ENCODE measurements at regions not wholly inside any gene's neighbourhood (a gene's known extent, or its start where the extent isn't known, plus 50 kb on each side); places are given as distances from the start of the nearest gene placed in this dataset.

GRCh38 chr18:51514128-51514527 is 316.6 kb upstream of the MEX3C start:
- WGBS (ENCODE audit: extremely low coverage, insufficient read length, low lambda C conversion rate), result no CpG with 5 or more reads among the region's 2 CpGs
- no peak overlapping the region for H2BK12ac ChIP-seq (ENCODE audit: insufficient read length, low read depth, low read length)
- H4K8ac ChIP-seq (replicated peaks; ENCODE audit: insufficient read length, low read depth, low read length), result no peak overlapping the region
- H3K4me3 Mint-ChIP-seq, result no peak overlapping the region
- no peak overlapping the region for H3K4ac ChIP-seq (ENCODE audit: low read depth, low read length)
- H3K4me1 ChIP-seq (ENCODE audit: insufficient read depth, low read length), result no peaks in the 10 kb centered on the region
- H2BK20ac ChIP-seq (ENCODE audit: low read depth, low read length, poor library complexity, severe bottlenecking), result no peak overlapping the region
- H3K9me3 Mint-ChIP-seq, result peaks cover 5 to 10% of the 10 kb centered on the region in 2 experiments
- peaks cover 3 to 14% (median 7%) of the 10 kb centered on the region in 3 experiments; a peak in 6 of 7 replicates for H3K36me3 Mint-ChIP-seq (ENCODE audit: insufficient read depth in 1 of 3, low read depth in 3 of 3)
- H2AK5ac ChIP-seq (ENCODE audit: insufficient read length, low read length), result no peak overlapping the region
- no peak overlapping the region for H4K5ac ChIP-seq (ENCODE audit: insufficient read length, low read depth, low read length)
- H2BK15ac ChIP-seq (ENCODE audit: low read depth, low read length), result no peak overlapping the region
- no peak overlapping the region for H3K18ac ChIP-seq (ENCODE audit: insufficient read length, low read depth, low read length)
- H3K27me3 ChIP-seq (ENCODE audit: insufficient read depth, low read length), result no peaks in the 10 kb centered on the region
- no peak overlapping the region for H3K27ac ChIP-seq (ENCODE audit: insufficient read length, low read depth, low read length)
- H2AFZ ChIP-seq (ENCODE audit: low read length), result no peak overlapping the region
- H3K27me3 Mint-ChIP-seq (ENCODE audit: low read depth), result no peaks in the 10 kb centered on the region
- no peaks in the 10 kb centered on the region for H4K20me1 ChIP-seq (ENCODE audit: control insufficient read depth, insufficient read depth, insufficient read length)
- no peak overlapping the region for H3K14ac ChIP-seq (ENCODE audit: insufficient read depth, low read length)
- no peaks in the 10 kb centered on the region for H3K79me1 ChIP-seq (ENCODE audit: insufficient read depth, low read depth, low read length, poor library complexity, severe bottlenecking)
- no peak overlapping the region for H3K9ac ChIP-seq (ENCODE audit: extremely low read depth, insufficient read length, low read length)
- H4K91ac ChIP-seq (ENCODE audit: insufficient read length, low read depth, low read length), result no peak overlapping the region
- H3K23me2 ChIP-seq (ENCODE audit: insufficient read length, low read depth, low read length, poor library complexity, severe bottlenecking), result no peaks in the 10 kb centered on the region
- H3K4me1 Mint-ChIP-seq, result peaks cover 0 to 12% of the 10 kb centered on the region in 2 experiments; a peak in 2 of 4 replicates
- H3K9me3 ChIP-seq (ENCODE audit: control insufficient read depth, low read depth, low read length), result no peaks in the 10 kb centered on the region
- H2BK5ac ChIP-seq (ENCODE audit: insufficient read length, low read length), result no peak overlapping the region
- DNase-seq, result no peak
- no peak overlapping the region for H3K56ac ChIP-seq (ENCODE audit: insufficient read length, low read depth, low read length)
- H3T11ph ChIP-seq (ENCODE audit: low read length), result no peak overlapping the region
- no peak overlapping the region for H3K23ac ChIP-seq (ENCODE audit: insufficient read length, low read depth, low read length)
- H3K27ac Mint-ChIP-seq, result no peak overlapping the region
- H2BK120ac ChIP-seq (ENCODE audit: low read depth, low read length, poor library complexity, severe bottlenecking), result no peak overlapping the region
- no peak overlapping the region for H3K4me2 ChIP-seq (ENCODE audit: insufficient read depth, insufficient read length, low read length)
- TF ChIP-seq, protein P1, sequence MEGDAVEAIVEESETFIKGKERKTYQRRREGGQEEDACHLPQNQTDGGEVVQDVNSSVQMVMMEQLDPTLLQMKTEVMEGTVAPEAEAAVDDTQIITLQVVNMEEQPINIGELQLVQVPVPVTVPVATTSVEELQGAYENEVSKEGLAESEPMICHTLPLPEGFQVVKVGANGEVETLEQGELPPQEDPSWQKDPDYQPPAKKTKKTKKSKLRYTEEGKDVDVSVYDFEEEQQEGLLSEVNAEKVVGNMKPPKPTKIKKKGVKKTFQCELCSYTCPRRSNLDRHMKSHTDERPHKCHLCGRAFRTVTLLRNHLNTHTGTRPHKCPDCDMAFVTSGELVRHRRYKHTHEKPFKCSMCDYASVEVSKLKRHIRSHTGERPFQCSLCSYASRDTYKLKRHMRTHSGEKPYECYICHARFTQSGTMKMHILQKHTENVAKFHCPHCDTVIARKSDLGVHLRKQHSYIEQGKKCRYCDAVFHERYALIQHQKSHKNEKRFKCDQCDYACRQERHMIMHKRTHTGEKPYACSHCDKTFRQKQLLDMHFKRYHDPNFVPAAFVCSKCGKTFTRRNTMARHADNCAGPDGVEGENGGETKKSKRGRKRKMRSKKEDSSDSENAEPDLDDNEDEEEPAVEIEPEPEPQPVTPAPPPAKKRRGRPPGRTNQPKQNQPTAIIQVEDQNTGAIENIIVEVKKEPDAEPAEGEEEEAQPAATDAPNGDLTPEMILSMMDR (conservative IDR thresholded peaks at IDR 0.05), result no peak
- H3K79me2 ChIP-seq (ENCODE audit: insufficient read depth, low read length), result no peaks in the 10 kb centered on the region
